Astrocyte (in vitro differentiated cells and primary cell): ENCODE measurements at regions not wholly inside any gene's neighbourhood (a gene's known extent, or its start where the extent isn't known, plus 50 kb on each side); places are given as distances from the start of the nearest gene placed in this dataset.

Source experiments
- CTCF ChIP-seq: IDR thresholded peaks from 2 replicates; pipeline ENCODE4 v1.5.1; 2011; ENCODE audit warnings: low read depth, mild to moderate bottlenecking, inconsistent platforms, low read length, moderate library complexity; ENCODE audit not compliant: insufficient read depth
- EZH2 ChIP-seq: IDR thresholded peaks from 2 replicates; pipeline ENCODE4 v1.6.1; 2012; ENCODE audit warnings: mild to moderate bottlenecking, low read length, inconsistent platforms; ENCODE audit not compliant: insufficient read depth

- TF ChIP-seq CTCF, result no peak
- no peak for TF ChIP-seq EZH2
These were observed 256.0 kb upstream of the ZPLD1 start for GRCh38 chr3:102178817-102179216.
